Hematopoietic multipotent progenitor cell treated with erythropoietin and hydrocortisone succinate and interleukin-3 and kit ligand, for 8 days (in vitro differentiated cells): ENCODE measurements at regions not wholly inside any gene's neighbourhood (a gene's known extent, or its start where the extent isn't known, plus 50 kb on each side); places are given as distances from the start of the nearest gene placed in this dataset.
"Not testable (repeated sequence)": the region's sequence is repeated elsewhere in the genome, so short reads cannot be mapped to it uniquely, and the experiment has no call there.

Source experiments
- DNase-seq: peaks from one replicate; pipeline ENCODE4 v3.0.0-alpha.2; 2015

GRCh38 chr5:34450338-34450737 is 205.8 kb upstream of the RAI14 start:
- DNase-seq: no peak

GRCh38 chr5:34452170-34452828 is 203.8 kb upstream of the RAI14 start:
- no peak for DNase-seq

- DNase-seq: no peak
Observed at GRCh38 chr5:34455098-34455497, 201.0 kb upstream of the RAI14 start.

GRCh38 chr5:34459908-34460307 is 196.2 kb upstream of the RAI14 start:
- DNase-seq: no peak

GRCh38 chr5:34460496-34460895 is 195.6 kb upstream of the RAI14 start:
- DNase-seq: no peak

GRCh38 chr5:34464829-34465228 is 191.3 kb upstream of the RAI14 start:
- DNase-seq: no peak

- DNase-seq: peak; percentile 67
Observed at GRCh38 chr5:34465301-34465700, 190.8 kb upstream of the RAI14 start.

GRCh38 chr5:34466519-34467388 is 189.4 kb upstream of the RAI14 start:
- not testable (repeated sequence) for DNase-seq

GRCh38 chr5:34467436-34467835 is 188.7 kb upstream of the RAI14 start:
- DNase-seq: no peak

- not testable (repeated sequence) for DNase-seq
Observed at GRCh38 chr5:34467984-34468383, 188.1 kb upstream of the RAI14 start.

- DNase-seq: no peak
Observed at GRCh38 chr5:34469971-34470370, 186.2 kb upstream of the RAI14 start.

- DNase-seq: peak; percentile 51
Observed at GRCh38 chr5:34474573-34475021, 181.5 kb upstream of the RAI14 start.

GRCh38 chr5:34475249-34475966 is 180.7 kb upstream of the RAI14 start:
- no peak for DNase-seq

GRCh38 chr5:34476941-34477565 is 179.1 kb upstream of the RAI14 start:
- DNase-seq: no peak

GRCh38 chr5:34480810-34481528 is 175.2 kb upstream of the RAI14 start:
- DNase-seq: no peak

- DNase-seq: no peak
Observed at GRCh38 chr5:34483442-34484033, 172.6 kb upstream of the RAI14 start.

GRCh38 chr5:34484216-34484920 is 171.8 kb upstream of the RAI14 start:
- no peak for DNase-seq

GRCh38 chr5:34485768-34486030 is 170.4 kb upstream of the RAI14 start:
- DNase-seq: no peak

GRCh38 chr5:34486160-34486848 is 169.8 kb upstream of the RAI14 start:
- DNase-seq: peak; percentile 74

GRCh38 chr5:34486849-34487158 is 169.3 kb upstream of the RAI14 start:
- no peak for DNase-seq
